ENCODE measurements at regions not wholly inside any gene's neighbourhood (a gene's known extent, or its start where the extent isn't known, plus 50 kb on each side); places are given as distances from the start of the nearest gene placed in this dataset.
"Not testable (repeated sequence)": the region's sequence is repeated elsewhere in the genome, so short reads cannot be mapped to it uniquely, and the experiment has no call there.

GRCh38 chr16:87153326-87153725 lies 163.9 kb downstream of the C16orf95 start:
- Histone ChIP-seq H3K9me3 (ENCODE audit: control insufficient read depth, low read length) (peaks cover 3% of the 10 kb centered on the region), H3K4me3 (ENCODE audit: extremely low read depth, insufficient read depth, low read length, poor library complexity, severe bottlenecking) (no peak overlapping the region), H3K4me1 (ENCODE audit: control insufficient read depth, insufficient read depth, low read length, poor library complexity, severe bottlenecking) (no peaks in the 10 kb centered on the region), H3K27ac (ENCODE audit: low read depth, low read length, severe bottlenecking) (no peak overlapping the region), H3K36me3 (ENCODE audit: control insufficient read depth, insufficient read depth, low read length) (no peaks in the 10 kb centered on the region)
- 79 to 96% methylated on average over 5 to 8 of the region's 8 CpGs for WGBS, 2 experiments (ENCODE audit: insufficient coverage in 2 of 2)

- not testable (repeated sequence) for H3K4me3 ChIP-seq (ENCODE audit: extremely low read depth, insufficient read depth, low read length, poor library complexity, severe bottlenecking)
Observed at GRCh38 chr16:87155315-87155714, 161.9 kb downstream of the C16orf95 start.

DNA sequence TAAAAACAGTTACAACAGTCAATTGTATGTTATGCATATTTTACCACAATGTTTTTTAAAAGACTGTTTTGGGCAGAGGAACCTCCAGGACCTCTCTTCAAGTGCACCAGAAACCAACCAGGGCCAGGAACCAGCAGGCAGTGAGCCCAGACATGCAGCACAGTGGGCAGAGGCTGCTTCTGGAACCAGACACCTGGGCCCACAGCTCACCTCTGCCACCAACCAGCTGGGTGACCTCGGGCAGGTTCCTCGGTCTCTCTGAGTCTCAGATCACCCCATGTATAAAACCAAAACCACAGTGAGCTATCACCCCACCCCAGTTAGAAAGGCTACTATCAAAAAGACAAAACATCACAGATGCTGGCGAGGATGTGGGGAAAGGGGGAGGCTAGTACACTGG lies 161.0 kb downstream of the C16orf95 start:
- Histone ChIP-seq H3K36me3 (ENCODE audit: control insufficient read depth, insufficient read depth, low read length) (no peaks in the 10 kb centered on the region), H3K4me3 (ENCODE audit: extremely low read depth, insufficient read depth, low read length, poor library complexity, severe bottlenecking) (no peak overlapping the region)
- 92% methylated on average over 2 of the region's 3 CpGs; no CpG with 5 or more reads in 1 of the 2 experiments for WGBS, 2 experiments (ENCODE audit: insufficient coverage in 2 of 2)

More at GRCh38 chr16:87155315-87155714, 161.9 kb downstream of the C16orf95 start:
- H3K36me3 ChIP-seq (ENCODE audit: control insufficient read depth, insufficient read depth, low read length); H3K9me3 ChIP-seq (ENCODE audit: control insufficient read depth, low read length); H3K4me1 ChIP-seq (ENCODE audit: control insufficient read depth, insufficient read depth, low read length, poor library complexity, severe bottlenecking); H3K27ac ChIP-seq (ENCODE audit: low read depth, low read length, severe bottlenecking): not testable (repeated sequence)
- WGBS, 2 experiments (ENCODE audit: insufficient coverage in 2 of 2), result 73 to 84% methylated on average over 2 of the region's 4 CpGs

DNA sequence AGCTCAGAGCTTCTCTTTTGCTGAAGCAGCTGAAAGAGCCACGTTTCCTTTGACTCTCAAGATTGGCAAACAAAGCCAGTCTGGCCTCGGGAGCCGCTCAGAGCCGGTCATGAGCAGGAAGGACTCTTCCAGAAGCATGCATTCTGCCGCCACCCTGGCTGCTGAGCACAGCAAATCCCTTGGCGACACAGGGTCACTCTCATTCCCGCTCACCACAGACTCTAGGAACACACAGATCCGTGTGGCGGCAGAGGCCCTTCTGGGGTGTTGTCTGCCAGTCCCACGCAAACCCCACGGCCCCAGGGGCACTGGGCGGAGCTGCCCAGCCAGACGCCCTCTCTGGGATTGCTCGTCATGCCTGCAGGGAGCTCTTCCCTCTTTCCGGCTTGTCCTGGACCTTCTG lies 157.0 kb downstream of the C16orf95 start:
- Histone ChIP-seq H3K9me3 (ENCODE audit: control insufficient read depth, low read length) (no peaks in the 10 kb centered on the region), H3K27ac (ENCODE audit: low read depth, low read length, severe bottlenecking) (no peak overlapping the region), H3K36me3 (ENCODE audit: control insufficient read depth, insufficient read depth, low read length) (no peaks in the 10 kb centered on the region), H3K4me1 (ENCODE audit: control insufficient read depth, insufficient read depth, low read length, poor library complexity, severe bottlenecking) (no peaks in the 10 kb centered on the region), H3K4me3 (ENCODE audit: extremely low read depth, insufficient read depth, low read length, poor library complexity, severe bottlenecking) (no peak overlapping the region)
- 73 to 80% methylated on average over 12 to 14 of the region's 15 CpGs for WGBS, 2 experiments (ENCODE audit: insufficient coverage in 2 of 2)

More for the DNA sequence above, 161.0 kb downstream of the C16orf95 start:
- Histone ChIP-seq H3K4me1 (ENCODE audit: control insufficient read depth, insufficient read depth, low read length, poor library complexity, severe bottlenecking) (no peaks in the 10 kb centered on the region), H3K9me3 (ENCODE audit: control insufficient read depth, low read length) (no peaks in the 10 kb centered on the region), H3K27ac (ENCODE audit: low read depth, low read length, severe bottlenecking) (no peak overlapping the region)

DNA sequence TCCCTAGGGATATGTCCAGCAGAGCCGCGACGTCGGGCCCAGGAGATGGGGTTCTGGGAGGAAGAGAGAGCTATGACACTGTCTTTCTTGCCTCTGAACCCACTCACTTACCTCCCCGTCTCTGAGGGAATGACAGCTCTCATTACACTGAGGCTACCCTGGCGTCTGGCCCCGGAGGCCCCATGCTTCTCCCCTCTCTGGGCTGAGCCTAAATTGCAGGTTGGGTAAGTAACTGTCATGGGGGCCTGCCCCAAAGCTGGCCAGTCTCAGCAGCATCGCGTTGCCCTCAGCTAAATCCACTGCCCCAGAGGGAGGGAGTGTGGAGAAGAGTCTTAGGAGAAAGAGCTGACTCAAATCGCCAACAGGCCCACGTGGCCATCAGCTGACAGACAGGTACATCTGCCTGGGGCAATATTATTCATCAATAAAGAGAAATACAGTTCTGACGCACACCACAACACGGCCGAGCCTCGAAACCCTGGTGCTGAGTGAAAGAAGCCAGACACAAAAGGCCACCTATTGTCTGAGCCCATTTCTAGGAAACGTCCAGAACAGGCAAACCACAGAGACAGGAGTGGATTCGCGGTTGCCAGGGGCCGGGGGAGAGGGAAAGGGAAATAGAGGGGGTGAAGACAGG lies 156.4 kb downstream of the C16orf95 start:
- Histone ChIP-seq H3K4me1 (ENCODE audit: control insufficient read depth, insufficient read depth, low read length, poor library complexity, severe bottlenecking) (no peaks in the 10 kb centered on the region), H3K4me3 (ENCODE audit: extremely low read depth, insufficient read depth, low read length, poor library complexity, severe bottlenecking) (no peak overlapping the region), H3K36me3 (ENCODE audit: control insufficient read depth, insufficient read depth, low read length) (no peaks in the 10 kb centered on the region), H3K27ac (ENCODE audit: low read depth, low read length, severe bottlenecking) (no peak overlapping the region), H3K9me3 (ENCODE audit: control insufficient read depth, low read length) (no peaks in the 10 kb centered on the region)
- WGBS, 2 experiments (ENCODE audit: insufficient coverage in 2 of 2), result 80 to 81% methylated on average over 14 to 18 of the region's 19 CpGs

- H3K27ac ChIP-seq (ENCODE audit: low read depth, low read length, severe bottlenecking); H3K4me3 ChIP-seq (ENCODE audit: extremely low read depth, insufficient read depth, low read length, poor library complexity, severe bottlenecking); H3K4me1 ChIP-seq (ENCODE audit: control insufficient read depth, insufficient read depth, low read length, poor library complexity, severe bottlenecking); H3K36me3 ChIP-seq (ENCODE audit: control insufficient read depth, insufficient read depth, low read length); H3K9me3 ChIP-seq (ENCODE audit: control insufficient read depth, low read length): not testable (repeated sequence)
- 80 to 100% methylated on average over 1 to 3 of the region's 7 CpGs for WGBS, 2 experiments (ENCODE audit: insufficient coverage in 2 of 2)
Observed at GRCh38 chr16:87161410-87161809, 155.8 kb downstream of the C16orf95 start.

GRCh38 chr16:87161822-87162676 lies 155.1 kb downstream of the C16orf95 start:
- H3K4me3 ChIP-seq (ENCODE audit: extremely low read depth, insufficient read depth, low read length, poor library complexity, severe bottlenecking), result no peak overlapping the region
- no peaks in the 10 kb centered on the region for H3K4me1 ChIP-seq (ENCODE audit: control insufficient read depth, insufficient read depth, low read length, poor library complexity, severe bottlenecking)
- no peak overlapping the region for H3K27ac ChIP-seq (ENCODE audit: low read depth, low read length, severe bottlenecking)
- WGBS, 2 experiments (ENCODE audit: insufficient coverage in 2 of 2), result 85 to 87% methylated on average over 8 to 12 of the region's 22 CpGs
- H3K9me3 ChIP-seq (ENCODE audit: control insufficient read depth, low read length), result no peaks in the 10 kb centered on the region
- no peaks in the 10 kb centered on the region for H3K36me3 ChIP-seq (ENCODE audit: control insufficient read depth, insufficient read depth, low read length)

- H3K9me3 ChIP-seq (ENCODE audit: control insufficient read depth, low read length); H3K27ac ChIP-seq (ENCODE audit: low read depth, low read length, severe bottlenecking); H3K4me1 ChIP-seq (ENCODE audit: control insufficient read depth, insufficient read depth, low read length, poor library complexity, severe bottlenecking); H3K36me3 ChIP-seq (ENCODE audit: control insufficient read depth, insufficient read depth, low read length); H3K4me3 ChIP-seq (ENCODE audit: extremely low read depth, insufficient read depth, low read length, poor library complexity, severe bottlenecking): not testable (repeated sequence)
- WGBS, 2 experiments (ENCODE audit: insufficient coverage in 2 of 2), result no CpG with 5 or more reads among the region's 22 CpGs
Observed at GRCh38 chr16:87162799-87163198, 154.4 kb downstream of the C16orf95 start.

- WGBS, 2 experiments (ENCODE audit: insufficient coverage in 2 of 2), result 82% methylated on average over 2 of the region's 2 CpGs; no CpG with 5 or more reads in 1 of the 2 experiments
- H3K4me1 ChIP-seq (ENCODE audit: control insufficient read depth, insufficient read depth, low read length, poor library complexity, severe bottlenecking), result no peaks in the 10 kb centered on the region
Observed at GRCh38 chr16:87163637-87164036, 153.6 kb downstream of the C16orf95 start.

GRCh38 chr16:87165151-87165550 lies 152.0 kb downstream of the C16orf95 start:
- 100% methylated on average over 1 of the region's 4 CpGs for WGBS, 2 experiments (ENCODE audit: insufficient coverage in 2 of 2)
- Histone ChIP-seq H3K36me3 (ENCODE audit: control insufficient read depth, insufficient read depth, low read length) (no peaks in the 10 kb centered on the region), H3K27ac (ENCODE audit: low read depth, low read length, severe bottlenecking) (no peak overlapping the region), H3K9me3 (ENCODE audit: control insufficient read depth, low read length) (no peaks in the 10 kb centered on the region), H3K4me1 (ENCODE audit: control insufficient read depth, insufficient read depth, low read length, poor library complexity, severe bottlenecking) (no peaks in the 10 kb centered on the region), H3K4me3 (ENCODE audit: extremely low read depth, insufficient read depth, low read length, poor library complexity, severe bottlenecking) (no peak overlapping the region)

More at GRCh38 chr16:87163637-87164036, 153.6 kb downstream of the C16orf95 start:
- Histone ChIP-seq H3K9me3 (ENCODE audit: control insufficient read depth, low read length) (no peaks in the 10 kb centered on the region), H3K36me3 (ENCODE audit: control insufficient read depth, insufficient read depth, low read length) (no peaks in the 10 kb centered on the region), H3K27ac (ENCODE audit: low read depth, low read length, severe bottlenecking) (no peak overlapping the region), H3K4me3 (ENCODE audit: extremely low read depth, insufficient read depth, low read length, poor library complexity, severe bottlenecking) (no peak overlapping the region)

- WGBS, 2 experiments (ENCODE audit: insufficient coverage in 2 of 2), result 90 to 93% methylated on average over 6 of the region's 9 CpGs
Observed at GRCh38 chr16:87165885-87166284, 151.3 kb downstream of the C16orf95 start.

More at GRCh38 chr16:87165885-87166284, 151.3 kb downstream of the C16orf95 start:
- Histone ChIP-seq H3K4me1 (ENCODE audit: control insufficient read depth, insufficient read depth, low read length, poor library complexity, severe bottlenecking) (no peaks in the 10 kb centered on the region), H3K27ac (ENCODE audit: low read depth, low read length, severe bottlenecking) (no peak overlapping the region), H3K36me3 (ENCODE audit: control insufficient read depth, insufficient read depth, low read length) (no peaks in the 10 kb centered on the region), H3K4me3 (ENCODE audit: extremely low read depth, insufficient read depth, low read length, poor library complexity, severe bottlenecking) (no peak overlapping the region), H3K9me3 (ENCODE audit: control insufficient read depth, low read length) (no peaks in the 10 kb centered on the region)
